Stimulated activated CD4-positive, alpha-beta T cell treated with anti-CD3 and anti-CD28 coated beads, TNF-alpha, amount 100 ng/mL, for 4 hours (primary cell): ENCODE measurements at regions not wholly inside any gene's neighbourhood (a gene's known extent, or its start where the extent isn't known, plus 50 kb on each side); places are given as distances from the start of the nearest gene placed in this dataset.
"Not testable (repeated sequence)": the region's sequence is repeated elsewhere in the genome, so short reads cannot be mapped to it uniquely, and the experiment has no call there.

ENCODE experiments used
- DNase-seq, 3 experiments: peaks; one replicate each; pipeline ENCODE4 v3.0.0-alpha.2; 2020; ENCODE audit warnings: low read depth in 3 of 3

GRCh38 chr14:98909251-98909944, 362.6 kb downstream of the BCL11B start:
- DNase-seq, result no peak

- no peak for DNase-seq
Observed at GRCh38 chr14:98910061-98910460, 361.9 kb downstream of the BCL11B start.

GRCh38 chr14:98912655-98913054, 359.3 kb downstream of the BCL11B start:
- DNase-seq, result no peak

- no peak for DNase-seq
Observed at GRCh38 chr14:98913967-98914650, 357.9 kb downstream of the BCL11B start.

GRCh38 chr14:98914942-98915341, 357.1 kb downstream of the BCL11B start:
- no peak for DNase-seq

- no peak for DNase-seq
Observed at GRCh38 chr14:98915625-98916024, 356.4 kb downstream of the BCL11B start.

GRCh38 chr14:98916036-98916435, 356.0 kb downstream of the BCL11B start:
- no peak for DNase-seq

GRCh38 chr14:98916476-98916875, 355.5 kb downstream of the BCL11B start:
- DNase-seq, result no peak

GRCh38 chr14:98919434-98919833, 352.6 kb downstream of the BCL11B start:
- DNase-seq, result no peak

GRCh38 chr14:98921306-98921705, 350.7 kb downstream of the BCL11B start:
- DNase-seq, result not testable (repeated sequence)

- DNase-seq, result no peak
Observed at GRCh38 chr14:98923596-98923995, 348.4 kb downstream of the BCL11B start.

- no peak for DNase-seq
Observed at GRCh38 chr14:98924046-98924445, 348.0 kb downstream of the BCL11B start.

- DNase-seq, result no peak
Observed at GRCh38 chr14:98925354-98926040, 346.5 kb downstream of the BCL11B start.

- DNase-seq, result peak in 1 of 3 experiments; percentile 7
Observed at GRCh38 chr14:98926146-98926545, 345.9 kb downstream of the BCL11B start.

GRCh38 chr14:98926801-98927200, 345.2 kb downstream of the BCL11B start:
- DNase-seq, result no peak

GRCh38 chr14:98927986-98928385, 344.0 kb downstream of the BCL11B start:
- DNase-seq, result no peak

GRCh38 chr14:98928418-98928817, 343.6 kb downstream of the BCL11B start:
- DNase-seq, result no peak

- no peak for DNase-seq
Observed at GRCh38 chr14:98931126-98931525, 340.9 kb downstream of the BCL11B start.

GRCh38 chr14:98931911-98932310, 340.1 kb downstream of the BCL11B start:
- peak; percentile 19 to 42 (median 22) for DNase-seq

- DNase-seq, result no peak
Observed at GRCh38 chr14:98932431-98933325, 339.3 kb downstream of the BCL11B start.

- not testable (repeated sequence) for DNase-seq
Observed at GRCh38 chr14:98934569-98934968, 337.4 kb downstream of the BCL11B start.

GRCh38 chr14:98935921-98936320, 336.1 kb downstream of the BCL11B start:
- no peak for DNase-seq
